HG02852 (cell line): ENCODE measurements at regions not wholly inside any gene's neighbourhood (a gene's known extent, or its start where the extent isn't known, plus 50 kb on each side); places are given as distances from the start of the nearest gene placed in this dataset.

Experiments used
- ATAC-seq: cut with Tn5 transposase; IDR thresholded peaks from one replicate; pipeline ENCODE4 v1.9.1; 2021; ENCODE audit warnings: mild to moderate bottlenecking, moderate library complexity; ENCODE audit not compliant: unreplicated experiment

DNA sequence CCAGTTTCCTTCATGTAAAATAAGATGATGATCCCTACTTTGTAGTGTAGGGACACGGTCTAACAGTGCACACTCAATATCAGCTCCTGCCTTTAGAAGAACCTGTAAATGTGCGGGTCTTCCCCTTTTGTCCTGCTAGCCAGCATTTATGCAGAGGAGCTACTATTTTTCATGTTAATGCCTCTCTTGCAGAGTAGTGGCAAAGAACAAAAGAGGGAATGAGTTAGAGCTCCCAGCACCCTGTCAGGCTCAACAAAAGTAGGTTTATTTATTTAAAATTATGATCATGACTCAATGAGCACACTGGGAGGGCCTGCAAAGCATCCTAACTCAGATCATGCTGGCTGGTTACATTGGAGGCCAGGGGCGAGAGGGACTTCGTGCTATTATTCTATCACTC is 414.5 kb upstream of the COBL start:
- no peak for ATAC-seq

DNA sequence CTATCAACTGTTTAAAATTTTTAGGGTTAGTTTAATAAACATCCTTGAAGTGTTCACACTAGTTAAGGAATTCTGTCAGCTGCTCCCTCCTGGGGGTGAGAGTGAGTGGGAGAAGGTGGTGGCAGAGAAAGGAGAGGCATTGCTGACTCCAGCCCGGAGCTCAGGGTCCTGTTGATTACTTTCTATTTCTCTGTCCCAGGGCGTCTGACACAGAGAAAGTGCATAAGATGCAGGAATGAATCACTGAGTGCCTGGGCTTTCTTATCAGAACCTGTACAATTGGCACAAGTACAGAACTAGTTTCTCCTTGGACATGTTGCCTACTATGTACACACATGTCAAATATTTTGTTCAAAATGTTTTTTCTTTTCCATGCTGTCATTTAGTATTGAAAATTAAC is 410.8 kb upstream of the COBL start:
- no peak for ATAC-seq

DNA sequence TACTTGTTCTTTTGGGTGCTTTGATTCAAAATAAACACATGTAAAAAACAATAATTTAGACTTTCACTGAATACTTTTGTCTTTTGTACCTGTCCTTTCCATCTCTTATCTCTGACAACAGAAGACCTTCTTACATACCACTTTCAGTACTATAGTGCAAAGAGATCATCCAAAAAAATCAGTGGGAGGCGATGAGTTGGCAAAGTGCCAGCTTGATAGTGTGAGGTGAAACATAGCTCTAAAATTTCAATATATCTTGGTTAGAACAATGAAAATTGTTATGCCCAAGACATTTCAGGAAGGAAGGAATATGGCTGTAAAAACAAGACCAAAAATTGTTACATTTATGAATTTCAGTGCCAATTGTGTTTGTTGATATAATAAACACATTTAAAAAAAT is 390.2 kb upstream of the COBL start:
- no peak for ATAC-seq

DNA sequence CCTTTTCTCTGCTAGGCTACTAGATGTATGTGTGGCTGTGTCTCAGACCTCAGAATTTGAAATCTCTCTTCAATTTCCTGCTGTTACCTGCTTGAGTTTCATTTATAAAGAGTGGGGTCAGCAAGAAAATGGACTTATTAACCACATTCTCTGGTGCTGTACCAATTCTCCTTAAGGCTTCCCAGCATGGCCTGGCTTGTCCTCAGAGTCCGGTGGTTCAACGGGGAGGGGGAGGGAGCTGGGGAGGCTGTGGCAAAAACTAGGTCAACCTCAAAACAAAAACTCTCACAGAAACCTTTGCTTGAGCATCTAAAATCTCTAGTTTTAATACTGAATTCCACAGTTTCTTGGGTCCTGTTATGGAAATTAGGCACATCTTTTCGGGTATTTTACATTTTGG is 389.1 kb upstream of the COBL start:
- ATAC-seq: no peak

DNA sequence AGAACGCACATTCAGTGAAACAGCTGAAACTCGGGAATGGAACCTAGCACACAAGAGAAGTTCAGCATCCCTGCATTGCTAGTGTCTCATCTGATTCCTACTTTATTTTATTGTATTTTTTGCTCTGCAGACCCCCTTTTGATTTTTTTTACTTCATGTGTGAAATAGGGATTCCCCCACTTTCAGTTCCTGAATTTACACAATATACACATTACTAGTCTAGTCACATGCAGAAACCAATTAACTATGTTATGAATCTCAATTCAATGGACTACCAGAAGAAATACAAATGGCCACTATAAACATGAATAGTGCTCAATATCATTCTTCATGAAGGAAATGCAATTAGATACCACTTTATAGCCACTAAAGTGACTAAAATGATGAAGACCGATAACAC is 386.1 kb upstream of the COBL start:
- ATAC-seq: no peak

DNA sequence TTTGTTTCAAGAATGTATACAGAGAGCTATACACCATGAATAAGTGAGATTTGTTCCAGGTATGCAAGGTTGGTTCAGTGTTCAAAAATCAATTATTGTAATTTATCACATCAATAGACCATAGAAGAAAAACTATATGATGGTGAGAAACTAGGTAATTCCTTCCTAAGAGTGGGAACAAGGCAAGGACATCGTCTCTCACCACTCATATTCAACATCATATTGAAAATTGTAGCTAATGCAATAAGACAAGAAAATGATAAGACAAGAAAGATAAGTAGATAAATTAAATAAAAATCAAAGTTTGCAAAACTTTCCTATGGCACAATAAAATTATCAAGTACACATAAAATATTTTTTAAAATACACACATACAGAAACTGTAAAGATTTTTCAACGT is 385.3 kb upstream of the COBL start:
- ATAC-seq: no peak

DNA sequence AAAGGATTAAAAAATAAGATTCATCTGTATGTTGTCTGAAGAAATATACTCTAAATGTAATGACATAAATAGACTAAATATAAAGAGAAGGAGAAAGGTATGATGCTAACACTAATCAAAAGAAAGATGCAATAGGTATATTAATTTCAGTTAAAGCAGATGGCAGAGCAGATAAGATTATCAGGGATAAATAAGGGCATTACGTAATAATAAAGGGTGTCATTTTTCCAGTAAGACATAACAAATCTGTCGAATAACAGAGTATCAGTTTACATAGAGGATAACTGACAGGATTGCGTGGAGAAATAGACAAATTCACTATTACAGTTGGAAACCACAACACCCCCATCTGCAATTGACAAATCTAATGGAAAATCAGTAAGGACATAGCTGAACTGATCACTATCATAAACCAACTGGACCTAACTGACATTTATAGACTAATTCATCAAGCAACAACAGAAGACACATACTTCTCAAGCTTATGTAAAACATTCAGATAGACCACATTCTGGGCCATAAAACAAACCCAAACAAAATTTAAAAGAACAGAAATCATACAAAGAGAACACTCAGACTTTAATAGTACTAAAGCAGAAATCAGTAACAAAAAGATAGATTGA is 384.1 kb upstream of the COBL start:
- no peak for ATAC-seq

DNA sequence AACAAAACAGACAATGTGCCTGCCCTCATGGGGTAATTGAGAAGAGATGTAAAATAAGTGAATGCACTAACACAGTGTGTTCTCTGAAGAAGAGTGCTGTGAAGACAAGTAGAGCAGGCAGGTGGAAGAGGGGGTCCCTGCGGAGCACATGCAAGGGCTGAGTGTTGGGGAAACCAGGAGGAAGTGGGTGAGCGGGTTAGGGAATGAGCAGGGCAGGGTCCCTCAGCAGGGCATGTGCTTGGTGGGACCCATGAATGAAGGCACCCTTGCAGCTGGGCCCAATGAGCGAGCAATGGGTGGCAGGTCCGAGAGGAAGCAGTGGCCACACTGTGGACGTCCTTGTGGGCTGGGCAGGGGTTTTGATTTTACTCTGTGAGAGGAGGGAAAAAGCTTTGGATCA is 376.6 kb upstream of the COBL start:
- no peak for ATAC-seq

DNA sequence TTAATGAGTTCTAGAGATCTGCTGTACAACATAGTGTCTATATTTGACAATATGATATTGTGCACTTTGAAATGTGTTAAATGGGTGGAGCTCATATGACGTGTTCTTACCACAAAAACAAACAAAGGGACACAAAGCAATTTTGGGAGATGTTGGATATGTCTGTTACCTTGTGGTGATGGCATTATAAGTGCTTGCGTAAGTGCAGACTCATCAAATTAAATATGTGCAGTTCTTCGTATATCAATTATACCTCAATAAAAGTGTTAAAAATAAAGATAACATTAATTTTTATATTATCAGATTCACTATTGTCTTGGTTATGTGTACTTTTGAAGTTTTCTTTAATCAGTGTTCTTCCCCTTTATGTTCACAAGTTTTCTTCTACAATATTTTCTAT is 372.9 kb upstream of the COBL start:
- no peak for ATAC-seq

DNA sequence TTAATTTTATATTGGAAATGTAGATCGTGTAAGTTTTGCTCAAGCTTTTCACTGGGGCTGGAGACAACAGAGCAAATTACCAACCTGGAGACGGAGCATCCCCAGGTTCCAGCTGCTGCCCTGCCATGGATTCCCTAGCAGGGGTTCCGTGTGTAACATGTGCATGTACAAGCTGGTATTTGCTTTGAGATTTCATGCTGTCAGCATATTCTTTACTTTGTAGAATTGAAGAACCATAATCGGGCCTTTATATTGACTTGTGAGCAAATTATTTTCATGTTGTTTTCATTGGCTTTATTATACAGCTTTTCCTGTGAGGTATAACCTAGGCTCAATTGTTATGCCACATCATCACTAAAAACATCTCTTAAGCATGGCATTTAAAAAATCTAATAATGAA is 369.2 kb upstream of the COBL start:
- ATAC-seq: no peak

DNA sequence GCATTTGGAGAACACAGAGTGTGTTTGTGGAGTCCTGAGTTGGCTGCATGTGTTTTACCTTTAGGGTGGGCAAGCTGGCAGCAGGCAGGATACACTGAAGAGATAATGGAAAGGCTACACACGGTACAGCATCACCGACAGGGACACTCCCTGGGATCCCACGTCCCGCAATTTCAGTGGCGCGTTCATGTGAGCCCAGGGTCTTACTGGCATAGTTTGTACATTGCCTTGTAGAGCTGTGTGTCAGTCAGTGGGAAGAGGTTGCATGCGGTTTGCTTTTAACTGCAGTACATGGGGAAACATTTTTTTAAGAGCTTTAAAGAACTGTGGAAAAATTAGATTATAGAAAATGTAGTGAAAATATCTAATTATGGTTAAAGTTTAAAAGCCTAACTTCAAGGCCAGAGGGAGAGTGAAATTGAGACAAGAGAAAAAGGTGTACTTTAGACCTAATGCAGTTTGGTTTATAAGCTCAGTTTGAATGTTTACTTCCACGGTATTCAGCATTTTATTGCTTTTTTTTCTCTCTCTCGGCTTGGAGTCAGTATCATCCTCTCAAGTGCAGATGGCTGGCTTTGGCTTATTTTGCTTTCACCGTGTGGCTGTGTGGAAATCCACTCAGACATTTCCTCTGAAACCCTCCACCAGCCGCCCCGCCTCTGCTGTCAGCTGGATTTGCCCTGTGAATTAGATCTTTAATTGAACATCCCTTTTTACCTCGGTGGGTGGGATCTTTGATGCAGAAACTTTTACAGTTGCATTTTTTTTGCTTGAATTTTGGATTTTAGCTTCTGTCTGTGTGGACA is 364.2 kb upstream of the COBL start:
- ATAC-seq: no peak

DNA sequence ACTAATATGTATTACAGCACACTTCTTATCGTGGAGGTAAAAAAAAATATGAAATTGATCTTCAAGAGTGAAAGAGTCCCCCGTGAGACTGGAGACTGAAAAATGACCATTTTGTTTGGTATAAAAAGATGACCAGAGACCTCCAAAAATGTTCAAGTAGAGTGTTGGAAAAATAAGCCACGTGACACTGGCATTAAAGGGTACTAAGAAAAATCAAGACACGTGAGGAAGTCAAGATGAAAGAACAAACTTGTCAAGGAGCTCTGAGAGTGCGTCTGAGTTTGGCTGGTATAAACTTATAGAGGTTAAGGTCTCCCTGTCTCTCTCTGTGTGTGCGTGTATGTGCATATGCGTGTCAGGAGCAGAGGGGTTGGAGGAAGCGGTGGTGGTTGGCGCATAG is 362.7 kb upstream of the COBL start:
- ATAC-seq: no peak

DNA sequence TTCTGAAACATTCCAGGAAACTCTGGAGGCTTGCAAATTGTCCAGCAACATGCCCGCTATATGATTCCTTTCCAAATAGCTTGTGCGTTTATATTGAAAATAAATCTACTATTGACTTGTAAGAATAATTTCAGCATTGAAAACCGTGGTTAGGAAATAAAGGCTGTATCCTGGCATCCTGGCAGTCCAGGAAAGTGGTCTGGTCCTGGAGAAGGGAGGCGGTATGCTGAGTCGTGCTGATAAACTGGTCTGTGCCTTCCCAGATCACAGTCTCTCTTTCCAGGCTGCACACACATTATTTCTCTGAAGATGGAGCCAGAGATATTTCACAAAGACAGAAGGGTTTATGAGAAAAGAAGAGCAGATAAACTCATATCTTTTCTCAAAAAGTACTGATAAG is 350.1 kb upstream of the COBL start:
- no peak for ATAC-seq

DNA sequence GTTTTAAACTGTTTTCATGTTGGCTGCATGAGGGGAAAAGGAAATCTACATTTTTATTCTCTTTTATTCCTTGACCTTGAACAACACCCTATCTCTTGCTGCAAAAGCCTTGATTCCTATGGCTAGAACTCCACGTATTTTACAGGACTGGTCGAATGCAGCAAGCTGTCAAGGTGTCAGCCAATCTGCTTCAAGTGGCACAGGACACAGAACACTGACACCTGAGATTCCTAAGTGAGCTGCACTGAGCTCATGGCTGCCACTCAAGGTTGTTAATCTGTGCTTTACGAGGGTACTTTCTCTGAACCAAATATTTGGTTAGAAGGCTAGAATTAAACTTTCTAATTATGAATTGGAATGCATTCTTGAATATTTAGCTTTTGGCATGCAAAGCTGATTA is 349.7 kb upstream of the COBL start:
- no peak for ATAC-seq

DNA sequence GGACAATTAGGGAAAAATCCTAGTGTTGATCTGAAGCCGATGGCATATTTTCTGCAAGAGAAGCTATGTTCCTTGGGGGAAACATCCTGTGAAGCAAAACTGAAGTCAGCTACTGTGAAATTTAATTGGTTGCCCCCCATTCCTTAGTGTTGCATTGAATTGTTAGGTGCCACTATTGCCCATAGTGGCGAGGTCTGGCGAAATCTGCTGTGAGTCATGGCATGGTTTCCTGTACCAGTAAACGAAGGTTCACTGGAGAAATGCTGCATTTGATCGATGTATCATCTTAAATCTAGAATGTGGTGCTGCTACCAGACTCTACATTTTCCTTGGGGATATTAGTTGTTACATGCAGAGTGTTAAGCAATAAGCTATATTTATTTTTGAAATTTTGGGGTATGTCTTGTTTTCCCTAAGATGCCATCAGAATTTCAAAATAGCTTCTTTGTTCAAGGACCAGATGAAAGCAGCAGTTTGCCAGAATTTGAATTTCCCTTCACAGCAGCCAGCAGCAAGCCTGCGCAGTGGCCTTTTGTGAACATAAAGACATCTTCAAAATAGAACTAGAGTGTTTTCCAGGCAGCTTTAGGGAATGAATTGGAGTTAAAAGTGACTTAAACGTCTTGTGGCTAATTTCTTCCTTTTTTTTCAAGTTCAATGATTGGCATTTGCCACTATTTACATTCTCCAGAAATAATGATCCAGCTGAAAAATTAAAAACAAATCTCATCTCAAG is 348.6 kb upstream of the COBL start:
- ATAC-seq: no peak

DNA sequence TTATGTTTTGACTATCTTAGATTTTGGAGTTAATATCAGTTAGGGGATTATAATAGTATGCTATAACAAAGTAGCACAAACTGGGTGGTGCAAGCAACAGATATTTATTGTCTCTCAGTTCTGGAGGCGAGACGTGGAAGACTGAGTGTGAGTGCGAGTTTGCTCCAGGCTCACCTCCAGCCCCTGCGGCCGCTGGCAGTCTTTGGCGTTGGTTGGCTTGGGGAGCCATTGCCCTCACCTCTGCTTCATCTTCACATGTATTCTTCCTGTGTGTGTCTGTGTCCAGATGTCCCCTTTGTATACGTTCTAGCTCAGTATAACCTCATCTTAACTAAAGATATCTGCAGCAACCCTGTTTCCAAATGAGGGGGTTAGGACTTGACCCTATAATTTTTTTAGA is 343.9 kb upstream of the COBL start:
- no peak for ATAC-seq

DNA sequence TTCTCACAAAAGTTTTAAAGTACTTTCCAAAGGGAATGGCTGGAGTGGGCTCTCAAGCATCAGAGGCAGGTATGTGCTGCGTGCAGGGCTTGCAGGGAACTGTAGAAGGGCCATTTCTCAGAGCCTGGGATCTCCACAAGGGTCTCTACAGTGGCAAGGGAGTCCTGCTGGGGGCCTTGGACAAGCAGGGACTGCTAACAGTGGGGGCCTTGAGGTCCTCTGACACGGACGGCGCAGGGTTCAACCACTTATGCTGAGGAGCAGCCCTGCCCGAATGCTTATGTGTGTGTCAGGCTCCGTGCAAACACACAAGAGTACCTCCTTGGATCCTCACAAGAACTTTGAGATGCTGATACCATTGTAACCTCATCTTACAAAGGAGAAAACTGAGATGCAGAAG is 342.1 kb upstream of the COBL start:
- ATAC-seq: no peak

DNA sequence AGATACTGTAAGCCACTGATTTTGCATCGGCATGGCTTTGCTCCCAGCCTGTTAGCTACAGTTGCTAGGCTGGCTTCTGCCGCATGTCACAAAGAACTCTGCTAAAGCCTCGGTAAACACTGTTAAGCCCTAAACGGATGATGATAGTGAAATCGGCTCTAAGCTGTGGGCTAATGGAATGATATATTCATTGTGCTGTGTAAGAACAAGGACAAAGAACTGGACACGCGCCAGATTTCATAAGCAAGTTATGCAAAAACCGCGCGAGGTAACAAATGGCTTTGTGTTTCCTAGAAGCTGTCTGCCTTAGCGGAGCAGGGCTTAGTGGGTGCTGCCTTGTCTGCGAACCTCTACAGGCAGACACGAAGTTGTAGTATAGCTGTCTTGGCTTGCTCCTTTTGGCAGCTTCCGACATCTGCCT is 331.3 kb upstream of the COBL start:
- ATAC-seq: no peak

DNA sequence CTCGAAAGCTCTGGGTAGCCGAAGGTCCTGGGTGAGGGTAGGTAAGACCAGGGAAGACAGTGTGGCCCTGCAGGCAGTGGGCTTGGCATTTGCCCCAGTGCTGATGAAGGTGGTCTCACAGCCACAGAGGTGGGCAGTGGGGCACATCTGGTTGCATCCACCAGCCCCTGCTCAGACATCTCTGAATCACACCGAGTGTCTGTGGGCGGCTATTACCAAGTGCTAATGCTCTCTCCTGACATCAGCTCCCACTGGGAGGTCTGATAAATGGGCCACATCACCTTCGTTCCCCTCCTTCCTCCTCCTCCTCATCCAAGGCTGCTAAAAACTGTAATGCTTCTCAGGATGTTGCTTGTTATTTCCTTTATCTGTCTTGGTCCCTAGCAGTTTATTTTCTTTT is 330.9 kb upstream of the COBL start:
- no peak for ATAC-seq

DNA sequence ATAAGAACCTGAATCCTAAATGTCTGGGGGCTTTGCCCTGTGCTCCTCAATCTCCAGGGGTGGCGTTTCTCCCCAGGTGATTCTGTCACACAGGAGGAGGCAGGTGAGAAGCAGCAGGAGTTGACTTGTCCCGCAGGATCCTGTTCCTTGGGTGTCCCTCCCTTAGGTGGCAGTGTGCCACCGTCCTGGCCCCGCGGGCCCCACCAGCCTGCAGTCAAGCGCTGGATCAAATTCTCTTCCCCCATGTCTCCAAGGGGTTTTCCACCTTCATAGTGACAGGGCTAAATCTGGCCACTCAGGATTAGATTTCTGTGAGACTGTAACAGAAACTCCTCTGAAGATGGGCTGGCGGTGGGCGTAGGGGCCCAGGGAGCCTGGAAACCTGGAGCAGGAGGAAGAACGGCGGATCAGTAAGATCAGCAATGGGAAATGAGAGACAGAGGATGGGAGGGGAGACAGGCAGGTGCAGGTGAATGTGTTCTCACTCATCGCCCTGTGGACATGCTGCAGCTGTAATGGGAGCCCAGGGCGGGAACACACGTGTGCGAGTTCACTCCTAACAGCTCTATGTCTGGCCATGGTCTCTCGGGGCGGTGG is 329.2 kb upstream of the COBL start:
- ATAC-seq: no peak

DNA sequence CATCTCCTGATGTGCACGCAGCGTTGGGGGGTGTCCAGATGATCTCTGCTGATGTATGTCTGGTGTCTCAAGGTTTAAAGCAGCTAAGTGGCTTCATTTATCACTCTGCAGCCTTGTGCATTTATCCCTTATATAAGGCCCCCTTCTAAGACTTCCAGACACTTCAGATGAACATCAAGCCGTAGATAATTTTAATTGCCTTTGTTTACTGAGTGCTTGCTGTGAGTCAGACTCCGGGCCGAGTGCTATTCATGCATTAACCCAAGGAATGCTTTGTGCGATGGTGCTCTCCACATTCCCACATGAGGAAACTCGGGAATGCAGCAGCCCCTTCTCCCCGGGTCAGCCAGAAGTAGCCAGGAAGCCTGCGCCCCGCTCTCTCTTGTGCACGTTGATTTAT is 328.6 kb upstream of the COBL start:
- ATAC-seq: no peak

DNA sequence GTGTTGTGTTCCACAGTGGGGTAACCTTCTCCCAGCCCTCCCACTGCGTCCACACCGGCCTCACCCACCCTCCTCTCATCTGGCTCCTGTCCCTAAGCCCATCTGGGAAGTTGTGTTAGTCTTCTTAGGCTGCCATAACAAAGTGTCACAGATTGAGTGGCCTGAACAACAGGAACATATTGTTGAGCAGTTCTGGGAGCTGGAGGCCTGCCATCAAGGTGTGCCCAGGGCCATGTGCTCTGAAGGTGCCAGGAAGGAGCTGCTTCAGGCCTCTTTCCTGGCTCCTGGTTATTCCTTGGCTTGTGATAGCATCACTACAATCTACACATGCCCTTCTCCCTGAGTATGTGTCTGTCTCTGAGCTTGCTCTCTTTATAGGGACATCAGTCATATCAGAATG is 327.6 kb upstream of the COBL start:
- no peak for ATAC-seq
